GM18909 (cell line): ENCODE measurements at regions not wholly inside any gene's neighbourhood (a gene's known extent, or its start where the extent isn't known, plus 50 kb on each side); places are given as distances from the start of the nearest gene placed in this dataset.
"Not testable (repeated sequence)": the region's sequence is repeated elsewhere in the genome, so short reads cannot be mapped to it uniquely, and the experiment has no call there.

Experiments used
- ATAC-seq: cut with Tn5 transposase; IDR thresholded peaks from one replicate; pipeline ENCODE4 v1.9.1; 2021; ENCODE audit warnings: mild to moderate bottlenecking; ENCODE audit not compliant: unreplicated experiment, poor library complexity

DNA sequence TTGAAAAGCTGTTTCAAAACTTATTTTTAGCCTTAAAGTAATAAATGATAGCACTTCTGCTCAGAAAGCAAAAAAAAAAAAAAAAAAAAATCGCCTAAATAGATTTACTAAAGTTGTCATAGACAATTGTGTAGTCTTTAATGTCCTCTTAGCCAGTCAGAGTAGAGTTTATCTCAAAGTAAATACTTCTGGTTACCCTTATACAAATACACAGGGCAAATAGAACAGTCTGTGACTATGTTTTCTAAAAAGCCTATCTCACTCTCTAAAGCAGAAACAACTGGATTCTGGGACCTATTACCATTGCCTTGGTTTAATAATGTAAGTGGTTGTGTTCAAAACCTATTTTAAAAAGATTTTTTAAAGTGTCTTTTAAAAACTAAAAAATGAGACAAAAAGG lies 156.2 kb upstream of the THSD7A start:
- no peak for ATAC-seq

DNA sequence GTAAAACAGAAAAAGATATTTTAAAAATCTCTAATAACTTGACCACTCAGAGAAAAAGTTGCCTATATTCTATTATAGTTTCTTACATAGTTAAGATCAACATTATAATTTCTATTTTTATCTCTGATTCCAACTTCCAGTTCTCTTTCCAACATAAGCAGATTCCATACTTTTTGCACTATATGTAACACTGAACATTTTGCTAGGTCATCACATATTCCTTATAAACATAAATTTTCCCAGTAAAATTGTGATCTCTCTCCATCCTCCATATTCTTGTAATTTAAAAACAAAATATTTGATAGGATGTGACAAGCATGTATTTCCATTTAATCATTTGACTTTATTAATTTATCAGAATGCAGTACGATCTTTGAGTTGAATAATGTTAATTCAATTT lies 170.4 kb upstream of the THSD7A start:
- no peak for ATAC-seq

DNA sequence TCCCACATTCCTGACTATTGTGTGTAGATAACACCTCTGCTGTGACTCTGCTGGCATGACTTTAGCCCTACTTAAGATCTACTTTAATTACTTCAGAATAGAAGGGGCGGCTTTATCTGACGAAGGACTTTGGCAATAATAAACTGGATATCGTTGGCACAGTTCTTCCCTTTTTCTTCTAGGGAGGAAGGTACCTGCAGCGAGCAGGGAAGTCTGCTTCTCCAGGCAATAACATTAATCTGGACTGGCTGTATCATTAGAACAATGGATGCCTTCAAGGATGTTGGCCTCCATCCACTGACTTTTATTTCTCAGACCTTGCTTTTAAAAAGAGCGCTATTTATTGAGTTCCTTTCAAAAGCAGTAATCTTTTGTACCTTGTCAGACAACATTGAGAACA lies 172.6 kb upstream of the THSD7A start:
- no peak for ATAC-seq

DNA sequence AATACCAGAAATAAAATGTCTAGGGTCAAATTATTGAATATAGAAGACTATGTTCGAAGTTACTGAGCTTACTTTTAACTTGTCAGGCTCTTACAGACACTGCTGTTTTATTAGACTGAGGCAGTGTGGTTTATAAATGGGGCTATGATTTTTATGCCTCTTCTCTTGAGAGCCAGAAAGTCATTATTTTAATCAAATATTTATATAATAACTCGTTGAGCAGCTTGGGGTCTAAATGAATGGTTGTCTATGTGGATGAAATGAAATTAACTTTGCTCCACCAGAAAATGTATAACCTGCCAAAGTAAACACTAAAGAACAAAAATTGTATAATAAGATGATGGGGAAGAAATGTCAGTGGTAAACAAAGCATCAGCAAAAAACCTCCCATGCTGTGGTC lies 175.6 kb upstream of the THSD7A start:
- no peak for ATAC-seq

DNA sequence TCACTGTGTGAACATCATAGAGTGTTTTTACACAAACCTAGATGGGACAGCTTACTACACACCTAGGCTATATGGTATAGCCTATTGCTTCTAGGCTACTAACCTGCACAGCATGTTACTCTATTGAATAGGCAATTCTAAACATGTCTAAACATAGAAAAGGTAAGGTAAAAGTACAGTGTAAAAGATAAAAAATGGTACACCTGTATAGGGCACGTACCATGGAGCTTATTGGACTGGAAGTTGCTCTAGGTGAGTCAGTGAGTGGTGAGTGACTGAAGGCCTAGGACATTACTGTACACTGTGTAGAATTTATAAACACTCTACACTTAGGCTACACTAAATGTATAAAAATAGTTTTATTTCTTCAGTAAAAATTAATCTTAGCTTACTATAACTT lies 182.0 kb upstream of the THSD7A start:
- no peak for ATAC-seq

DNA sequence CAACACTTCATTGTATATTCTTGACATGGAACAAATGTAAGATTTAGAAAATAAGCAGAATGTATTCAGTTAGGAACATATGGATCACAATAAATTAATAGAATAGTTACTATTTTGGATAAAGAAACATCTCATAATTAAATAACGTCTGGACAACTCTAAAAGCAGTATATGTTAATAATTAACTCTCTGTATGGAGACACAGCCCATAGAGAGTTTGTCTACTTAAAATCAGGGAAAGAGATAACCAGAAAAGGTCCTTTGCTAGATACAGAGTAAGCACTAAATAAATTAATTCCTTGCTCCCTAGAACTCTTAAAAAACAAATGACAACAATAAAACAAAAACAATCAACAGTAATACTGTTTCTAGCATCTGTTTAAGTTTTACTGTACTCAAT lies 184.4 kb upstream of the THSD7A start:
- ATAC-seq = no peak

DNA sequence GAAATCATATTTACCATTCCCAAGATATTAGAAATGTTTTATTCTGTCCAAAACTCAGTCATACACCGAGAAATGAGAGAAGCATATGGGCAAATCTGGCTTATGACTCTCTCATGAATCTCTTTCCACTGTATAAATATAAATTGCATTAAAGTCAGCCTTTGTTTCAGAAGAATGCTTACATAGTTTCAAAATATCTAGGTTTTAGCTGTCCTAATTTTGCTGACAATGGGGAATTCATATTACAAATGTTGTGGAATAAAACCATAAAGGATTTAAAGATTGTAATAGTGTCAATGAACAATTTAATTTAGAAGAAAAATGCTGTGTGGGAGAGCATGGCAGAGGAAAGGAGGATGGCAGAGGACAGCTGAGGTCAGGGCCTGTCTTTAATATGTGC lies 185.0 kb upstream of the THSD7A start:
- ATAC-seq = no peak

DNA sequence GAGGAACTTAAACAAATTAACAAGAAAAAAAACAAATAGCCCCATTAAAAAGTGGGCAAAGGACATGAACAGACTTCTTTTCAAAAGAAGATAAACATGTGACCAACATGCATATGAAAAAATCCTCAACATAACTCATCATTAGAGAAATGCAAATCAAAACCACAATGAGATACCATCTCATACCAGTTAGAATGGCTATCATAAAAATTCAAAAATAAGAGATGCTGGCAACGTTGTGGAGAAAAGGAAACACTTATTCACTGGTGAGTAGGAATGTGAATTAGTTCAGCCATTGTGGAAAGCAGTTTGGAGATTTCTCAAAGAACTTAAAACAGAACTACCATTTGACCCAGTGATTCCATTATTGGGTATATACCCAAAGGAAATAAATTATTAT lies 189.1 kb upstream of the TMEM106B start:
- not testable (repeated sequence) for ATAC-seq

DNA sequence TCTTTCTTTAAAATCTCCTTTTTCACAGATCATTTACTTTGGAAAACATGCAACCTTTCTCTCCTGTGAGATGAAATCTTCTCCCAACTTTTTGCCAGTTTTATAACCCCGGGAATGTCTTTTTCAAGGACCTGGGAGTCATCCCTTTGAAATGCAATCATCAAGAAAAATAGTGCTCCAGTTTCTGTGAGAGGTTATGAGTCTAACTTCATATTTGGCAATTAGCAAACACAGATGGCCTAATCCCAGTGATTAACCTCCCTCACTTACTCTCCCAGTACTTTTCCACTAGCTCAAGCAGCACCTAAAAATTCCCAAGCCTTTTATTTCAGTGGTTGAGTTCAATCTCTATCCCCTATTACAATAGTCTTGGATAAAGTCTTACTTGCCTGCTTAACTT lies 185.8 kb upstream of the TMEM106B start:
- ATAC-seq = no peak

DNA sequence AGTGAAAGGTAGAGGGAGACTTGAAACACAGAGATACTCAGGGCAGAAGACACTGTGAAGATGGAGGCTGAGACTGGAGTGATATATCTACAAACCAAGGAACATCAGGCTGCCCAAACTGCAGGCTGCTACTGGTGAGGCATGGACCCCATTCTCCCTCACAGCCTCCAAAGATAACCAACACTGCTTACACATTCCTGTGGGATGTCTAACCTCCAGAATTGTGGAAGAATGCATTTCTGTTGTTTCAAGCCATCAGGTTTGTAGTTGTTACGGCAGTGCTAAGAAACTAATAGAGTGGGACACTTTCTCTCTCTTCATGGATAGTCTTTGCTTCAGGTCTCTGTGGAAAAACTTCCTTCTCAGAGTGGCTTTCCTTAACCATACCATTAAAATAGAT lies 182.6 kb upstream of the TMEM106B start:
- no peak for ATAC-seq

DNA sequence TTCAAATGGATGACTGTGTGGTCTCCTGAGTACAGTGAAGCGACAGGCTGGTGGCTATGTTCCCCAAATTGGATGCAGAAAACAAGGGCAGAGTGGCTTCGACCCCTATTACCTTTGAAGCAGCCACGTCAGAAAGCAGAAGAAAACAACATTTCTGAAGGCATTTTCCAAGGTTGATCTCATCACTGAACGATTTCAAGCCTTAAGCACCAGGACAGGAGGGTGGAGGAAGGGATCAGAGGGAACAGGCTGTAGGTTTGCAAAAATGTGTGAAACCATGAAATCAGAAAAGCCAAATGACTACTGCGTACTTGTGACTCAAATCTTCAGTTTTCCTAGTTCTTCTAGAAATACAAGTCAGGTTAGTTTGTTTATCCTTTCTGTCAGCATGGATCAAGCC lies 181.0 kb upstream of the TMEM106B start:
- ATAC-seq = no peak

DNA sequence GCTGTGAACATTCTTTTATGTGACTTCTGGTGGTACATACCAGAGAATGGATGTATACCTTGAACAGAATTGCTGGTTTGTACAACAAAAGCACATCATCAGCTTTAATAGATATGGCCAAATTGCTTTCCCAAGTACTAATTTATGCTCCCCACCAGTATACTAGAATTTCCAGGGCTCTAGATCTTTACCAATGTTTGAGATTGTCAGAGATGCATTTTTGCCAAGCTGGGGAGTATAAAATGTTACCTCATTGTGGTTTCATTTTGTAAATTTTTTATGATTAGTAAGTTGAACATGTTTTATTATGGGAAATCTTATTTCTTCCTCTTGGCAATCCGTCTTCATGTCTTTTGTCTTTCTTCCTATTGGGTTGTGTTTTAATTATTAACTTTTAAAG lies 179.9 kb upstream of the TMEM106B start:
- no peak for ATAC-seq

DNA sequence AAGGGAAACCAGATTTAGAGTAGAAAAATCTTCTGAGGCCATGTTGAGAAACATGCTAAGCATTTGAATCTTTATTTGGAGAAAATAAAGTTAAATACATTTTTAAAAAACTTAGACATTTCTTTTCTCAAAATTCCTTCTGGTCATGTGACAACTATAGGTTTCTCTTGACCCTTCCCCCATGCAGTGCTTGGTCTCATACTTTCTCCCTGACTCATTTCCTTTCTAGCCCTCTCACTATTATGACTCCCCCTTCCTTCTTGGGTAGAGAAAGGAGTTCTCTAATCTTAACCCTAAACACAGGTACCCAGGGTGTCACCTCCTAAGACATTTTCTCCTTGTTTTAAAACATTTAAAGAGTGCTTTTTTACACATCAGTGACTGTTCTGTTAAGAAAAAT lies 179.5 kb upstream of the TMEM106B start:
- no peak for ATAC-seq

DNA sequence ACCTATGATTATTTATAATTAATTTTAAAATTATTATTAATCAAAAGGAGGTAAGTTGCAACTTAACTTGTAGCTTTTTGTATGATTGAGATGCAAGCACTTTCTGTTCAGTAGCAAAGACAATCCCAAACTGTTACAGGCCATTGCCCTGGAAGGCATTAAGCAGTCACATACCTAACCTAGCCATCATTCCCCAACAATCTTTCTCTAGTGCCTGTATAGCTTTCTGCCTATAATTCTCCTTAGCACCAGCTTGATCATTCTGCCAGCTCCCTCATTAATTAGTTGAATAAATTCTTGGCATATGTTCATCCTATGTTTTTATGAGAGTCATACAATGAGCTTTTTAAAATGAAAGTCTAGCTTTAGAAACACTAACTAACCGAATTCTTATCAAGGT lies 178.9 kb upstream of the TMEM106B start:
- ATAC-seq = no peak

DNA sequence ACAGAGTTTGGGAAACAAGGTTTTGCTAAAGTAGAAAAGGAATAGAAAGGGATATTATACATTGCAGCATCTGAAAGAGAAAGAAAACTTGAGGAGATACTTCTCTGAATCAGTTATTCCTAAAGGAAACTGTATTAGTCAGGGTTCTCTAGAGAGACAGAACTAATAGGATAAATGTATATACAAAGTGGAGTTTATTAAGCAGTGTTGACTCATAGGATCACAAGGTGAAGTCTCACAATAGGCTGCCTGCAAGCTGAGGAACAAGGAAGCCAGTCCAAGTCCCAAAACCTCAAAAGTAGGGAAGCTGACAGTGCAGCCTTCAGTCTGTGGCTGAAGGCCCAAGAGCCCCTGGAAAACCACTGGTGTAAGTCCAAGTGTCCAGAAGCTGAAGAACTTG lies 167.6 kb upstream of the TMEM106B start:
- not testable (repeated sequence) for ATAC-seq

DNA sequence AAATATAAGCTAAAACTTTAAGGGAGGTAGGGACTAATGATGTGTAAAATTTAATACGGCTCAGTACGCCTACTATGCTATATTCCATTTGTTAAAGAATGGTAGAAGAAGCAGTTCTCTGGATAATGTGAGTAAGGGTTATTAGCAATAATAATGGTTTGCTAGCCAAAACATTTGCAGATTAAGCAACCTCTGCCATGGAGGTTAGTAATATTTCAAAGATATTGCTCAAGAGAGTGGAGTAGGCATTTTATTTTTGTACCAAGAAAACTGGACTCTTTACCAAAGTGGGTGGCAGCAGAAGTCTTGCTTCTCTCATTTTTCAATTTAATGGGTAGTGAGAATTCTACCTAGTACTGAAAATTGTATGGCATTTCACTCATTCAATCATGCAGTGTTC lies 158.9 kb upstream of the TMEM106B start:
- no peak for ATAC-seq

DNA sequence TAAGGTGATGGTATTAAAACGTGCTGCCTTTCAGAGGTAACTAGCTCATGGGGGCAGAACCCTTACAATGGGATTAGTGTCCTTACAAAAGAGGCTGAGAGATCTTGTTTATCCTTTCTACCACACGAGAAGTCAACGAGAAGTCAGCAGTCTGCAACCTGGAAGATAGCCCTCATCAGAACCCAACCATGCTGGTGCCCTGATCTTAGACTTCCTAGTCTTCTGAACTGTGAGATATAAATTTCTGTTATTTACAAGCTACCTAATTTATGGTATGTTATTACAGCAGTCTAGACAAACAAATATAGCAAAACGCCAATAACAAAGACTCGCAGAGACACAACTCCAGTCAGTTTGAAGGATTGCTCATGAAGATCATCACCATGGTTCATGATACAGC lies 157.5 kb upstream of the TMEM106B start:
- no peak for ATAC-seq

DNA sequence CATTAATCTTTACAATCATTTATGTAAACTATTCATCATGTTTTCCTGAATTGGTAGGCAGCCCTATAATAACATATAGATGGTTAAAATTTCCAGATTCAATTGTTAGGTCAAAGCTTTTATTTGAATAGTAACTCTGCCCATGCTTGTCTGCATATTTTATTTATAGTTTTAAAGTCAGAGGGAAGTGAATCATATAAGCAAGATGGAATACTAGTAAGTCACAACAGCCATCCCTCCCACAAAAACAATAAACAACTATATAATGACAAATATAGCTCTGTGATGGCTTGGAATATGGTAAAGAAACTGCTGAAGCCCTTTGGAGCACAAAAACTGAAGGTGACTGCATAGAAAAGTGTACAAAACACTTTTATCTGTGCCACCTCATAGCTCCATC lies 156.3 kb upstream of the TMEM106B start:
- ATAC-seq = no peak

DNA sequence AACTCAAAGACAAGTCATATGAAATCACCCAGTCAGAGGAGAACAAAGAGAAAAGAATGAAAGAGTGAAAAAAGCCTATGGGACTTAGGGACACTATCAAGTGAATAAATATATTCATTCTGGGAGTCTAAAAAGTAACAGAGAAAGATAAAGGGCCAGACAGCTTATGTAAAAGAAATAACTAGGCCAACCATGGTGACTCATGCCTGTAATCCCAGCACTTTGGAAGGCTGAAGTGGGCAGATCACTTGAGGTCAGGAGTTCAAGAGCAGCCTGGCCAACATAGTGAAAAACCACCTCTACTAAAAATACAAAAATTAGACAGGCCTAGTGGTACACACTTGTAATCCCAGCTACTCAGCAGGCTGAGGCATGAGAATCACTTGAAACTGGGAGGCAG lies 154.7 kb upstream of the TMEM106B start:
- no peak for ATAC-seq

DNA sequence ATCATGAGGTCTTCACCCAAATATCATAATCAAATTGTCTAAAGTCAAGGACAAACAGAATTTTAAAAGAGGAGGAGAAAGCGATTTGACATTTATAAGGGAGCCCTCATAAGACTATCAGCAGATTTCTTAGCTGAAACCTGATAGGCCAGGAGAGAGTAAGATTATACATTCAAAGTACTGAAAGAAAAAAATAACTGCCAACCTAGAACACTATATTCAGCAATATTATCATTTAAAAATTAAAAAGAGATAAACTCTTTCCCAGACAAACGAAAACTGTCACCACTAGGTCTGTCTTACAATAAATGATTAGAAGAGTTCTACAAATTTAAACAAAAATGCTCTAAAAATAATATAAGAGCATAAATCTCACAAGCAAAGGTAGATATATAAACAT lies 154.1 kb upstream of the TMEM106B start:
- ATAC-seq = no peak

DNA sequence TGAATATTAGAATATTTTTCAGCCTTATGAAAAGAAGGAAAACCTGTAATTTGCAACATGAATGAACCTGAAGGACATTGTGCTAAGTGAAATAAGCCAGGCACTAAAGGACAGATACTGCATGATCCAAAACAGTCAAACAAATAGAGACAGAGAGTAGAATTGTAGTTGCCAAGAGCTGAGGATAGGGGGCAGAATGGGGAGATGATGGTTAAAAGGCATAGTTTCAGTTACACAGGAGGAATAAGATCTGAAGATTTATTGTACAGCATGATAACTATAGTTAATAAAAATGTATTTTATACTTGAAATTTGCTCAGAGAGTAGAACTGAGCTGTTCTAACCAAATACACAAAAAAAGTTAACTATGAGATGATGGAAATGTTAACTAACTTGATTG lies 149.0 kb upstream of the TMEM106B start:
- ATAC-seq = no peak

DNA sequence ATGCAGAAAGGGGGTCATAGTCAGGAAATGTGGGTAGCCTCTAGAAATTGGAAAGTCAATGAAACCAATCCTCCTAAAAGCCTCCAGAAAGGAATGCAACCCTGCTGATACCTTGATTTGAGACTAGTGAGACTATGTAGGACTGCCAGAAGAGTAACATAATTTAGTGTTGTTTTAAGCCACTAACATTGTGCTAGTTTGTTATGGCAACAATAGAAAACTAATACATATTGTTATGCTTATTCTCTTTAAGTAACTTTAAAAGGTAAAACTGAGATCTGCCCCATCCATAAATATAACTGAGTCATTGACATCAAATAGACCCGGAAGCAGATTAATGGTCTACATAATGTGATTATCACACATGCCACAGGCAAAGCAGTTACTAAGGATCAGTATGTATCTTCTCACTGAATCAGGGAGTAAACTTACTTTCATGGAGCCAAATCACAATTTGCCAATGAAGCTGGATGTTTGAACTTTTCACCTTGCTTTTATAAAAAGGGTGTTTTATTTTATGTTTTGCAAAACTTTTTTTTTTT lies 146.4 kb upstream of the TMEM106B start:
- no peak for ATAC-seq

DNA sequence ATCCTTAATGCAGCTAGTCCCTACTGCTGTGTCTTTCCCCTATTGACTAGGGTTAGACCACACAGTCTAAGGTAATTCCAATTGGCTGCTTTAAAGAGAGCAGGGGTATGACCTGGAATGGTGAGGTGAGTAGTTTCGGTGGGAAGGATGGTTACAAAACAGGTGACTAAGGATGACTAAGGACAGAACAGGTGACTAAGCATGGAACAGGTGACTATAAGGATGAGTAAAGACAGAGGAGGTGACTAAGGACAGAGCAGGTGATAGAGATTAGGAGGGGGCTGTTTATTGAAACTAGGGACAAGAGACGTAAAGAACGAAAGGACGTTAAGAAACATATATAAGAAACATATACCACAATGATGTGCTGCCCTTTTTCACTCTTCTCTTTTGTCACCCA lies 145.1 kb upstream of the TMEM106B start:
- ATAC-seq = no peak
